Large intestine (tissue), 3 donors: ENCODE measurements at regions not wholly inside any gene's neighbourhood (a gene's known extent, or its start where the extent isn't known, plus 50 kb on each side); places are given as distances from the start of the nearest gene placed in this dataset.

Experiments
- DNase-seq, 2 donors: peaks; one replicate each; pipeline versions ENCODE4 v3.0.0 to v3.0.0-alpha.2; 2013
- H3K27ac ChIP-seq: one replicate; pipeline ENCODE4 v1.5.1; 2013; ENCODE audit warnings: low read length
- H3K27me3 ChIP-seq: 2 replicates; pipeline ENCODE4 v1.6.1; 2013; ENCODE audit warnings: low read length; ENCODE audit not compliant: control insufficient read depth, insufficient read depth
- H3K36me3 ChIP-seq: 2 replicates; pipeline ENCODE4 v1.6.1; 2013; ENCODE audit warnings: low read length; ENCODE audit not compliant: control insufficient read depth, insufficient read depth
- H3K4me1 ChIP-seq: one replicate; pipeline ENCODE4 v1.6.1; 2013; ENCODE audit warnings: low read length; ENCODE audit not compliant: control insufficient read depth, insufficient read depth
- H3K4me3 ChIP-seq: one replicate; pipeline ENCODE4 v1.5.1; 2013; ENCODE audit warnings: low read length
- H3K9me3 ChIP-seq: one replicate; pipeline ENCODE4 v1.6.1; 2013; ENCODE audit warnings: mild to moderate bottlenecking, low read depth, low read length, moderate library complexity; ENCODE audit not compliant: control insufficient read depth
- WGBS: methylation state at CpG from one replicate; pipeline ENCODE4 v1.1.5; 2013; ENCODE audit warnings: low lambda C conversion rate; ENCODE audit not compliant: insufficient coverage; 5-methylcytosine and 5-hydroxymethylcytosine counted together

GRCh38 chr11:27861706-27862430, 161.6 kb upstream of the BDNF start:
- H3K27ac ChIP-seq, result no peak overlapping the region
- peaks cover 7% of the 10 kb centered on the region for H3K27me3 ChIP-seq
- no peaks in the 10 kb centered on the region for H3K36me3 ChIP-seq
- no peaks in the 10 kb centered on the region for H3K9me3 ChIP-seq
- no CpG with 5 or more reads among the region's 4 CpGs for WGBS
- no peaks in the 10 kb centered on the region for H3K4me1 ChIP-seq
- H3K4me3 ChIP-seq, result no peak overlapping the region
- DNase-seq, result no peak

- Histone ChIP-seq H3K4me1 (no peaks in the 10 kb centered on the region), H3K36me3 (no peaks in the 10 kb centered on the region), H3K27me3 (peaks cover 7% of the 10 kb centered on the region), H3K4me3 (no peak overlapping the region), H3K9me3 (no peaks in the 10 kb centered on the region), H3K27ac (no peak overlapping the region)
- WGBS, result 67% methylated on average over 1 of the region's 2 CpGs
- DNase-seq, result no peak
Observed at GRCh38 chr11:27860811-27861210, 160.6 kb upstream of the BDNF start.

GRCh38 chr11:27858866-27859265, 158.6 kb upstream of the BDNF start:
- Histone ChIP-seq H3K4me1 (no peaks in the 10 kb centered on the region), H3K4me3 (no peak overlapping the region), H3K27me3 (peaks cover 2% of the 10 kb centered on the region), H3K9me3 (no peaks in the 10 kb centered on the region), H3K36me3 (no peaks in the 10 kb centered on the region), H3K27ac (no peak overlapping the region)
- DNase-seq, result no peak
- WGBS, result 100% methylated on average over 1 of the region's 3 CpGs

- no peaks in the 10 kb centered on the region for H3K4me1 ChIP-seq
- no peak overlapping the region for H3K4me3 ChIP-seq
- no peak for DNase-seq
- H3K36me3 ChIP-seq, result no peaks in the 10 kb centered on the region
- peaks cover 2% of the 10 kb centered on the region for H3K27me3 ChIP-seq
- no peak overlapping the region for H3K27ac ChIP-seq
- H3K9me3 ChIP-seq, result no peaks in the 10 kb centered on the region
- no CpG with 5 or more reads among the region's 4 CpGs for WGBS
Observed at GRCh38 chr11:27857588-27857987, 157.3 kb upstream of the BDNF start.

GRCh38 chr11:27857014-27857413, 156.8 kb upstream of the BDNF start:
- H3K9me3 ChIP-seq, result no peaks in the 10 kb centered on the region
- no peaks in the 10 kb centered on the region for H3K4me1 ChIP-seq
- no peak for DNase-seq
- no CpG with 5 or more reads among the region's 4 CpGs for WGBS
- H3K36me3 ChIP-seq, result no peaks in the 10 kb centered on the region
- no peak overlapping the region for H3K27ac ChIP-seq
- no peak overlapping the region for H3K4me3 ChIP-seq
- no peaks in the 10 kb centered on the region for H3K27me3 ChIP-seq

- Histone ChIP-seq H3K4me3 (no peak overlapping the region), H3K4me1 (no peaks in the 10 kb centered on the region), H3K9me3 (no peaks in the 10 kb centered on the region), H3K27ac (no peak overlapping the region), H3K36me3 (no peaks in the 10 kb centered on the region), H3K27me3 (no peaks in the 10 kb centered on the region)
- DNase-seq, result no peak
Observed at GRCh38 chr11:27848423-27848822, 148.2 kb upstream of the BDNF start.

GRCh38 chr11:27847496-27847895, 147.2 kb upstream of the BDNF start:
- no peaks in the 10 kb centered on the region for H3K9me3 ChIP-seq
- no peak for DNase-seq
- H3K36me3 ChIP-seq, result no peaks in the 10 kb centered on the region
- H3K4me1 ChIP-seq, result no peaks in the 10 kb centered on the region
- H3K27me3 ChIP-seq, result no peaks in the 10 kb centered on the region
- no peak overlapping the region for H3K27ac ChIP-seq
- H3K4me3 ChIP-seq, result no peak overlapping the region

- Histone ChIP-seq H3K27me3 (no peaks in the 10 kb centered on the region), H3K27ac (no peak overlapping the region), H3K4me3 (no peak overlapping the region), H3K4me1 (no peaks in the 10 kb centered on the region), H3K36me3 (no peaks in the 10 kb centered on the region), H3K9me3 (no peaks in the 10 kb centered on the region)
- no peak for DNase-seq
Observed at GRCh38 chr11:27842290-27842689, 142.0 kb upstream of the BDNF start.

GRCh38 chr11:27841023-27841422, 140.8 kb upstream of the BDNF start:
- Histone ChIP-seq H3K9me3 (no peaks in the 10 kb centered on the region), H3K36me3 (no peaks in the 10 kb centered on the region), H3K4me3 (no peak overlapping the region), H3K4me1 (no peaks in the 10 kb centered on the region), H3K27ac (no peak overlapping the region), H3K27me3 (peaks cover 2% of the 10 kb centered on the region)
- DNase-seq, result no peak

GRCh38 chr11:27839226-27839913, 139.1 kb upstream of the BDNF start:
- peaks cover 4% of the 10 kb centered on the region for H3K27me3 ChIP-seq
- WGBS, result no CpG with 5 or more reads among the region's 3 CpGs
- no peak for DNase-seq

GRCh38 chr11:27838674-27839073, 138.4 kb upstream of the BDNF start:
- H3K36me3 ChIP-seq, result no peaks in the 10 kb centered on the region
- H3K27me3 ChIP-seq, result peaks cover 4% of the 10 kb centered on the region
- no peak overlapping the region for H3K27ac ChIP-seq
- no peaks in the 10 kb centered on the region for H3K4me1 ChIP-seq
- no peak for DNase-seq
- H3K4me3 ChIP-seq, result no peak overlapping the region
- H3K9me3 ChIP-seq, result no peaks in the 10 kb centered on the region
- WGBS, result 31% methylated on average over 5 of the region's 6 CpGs

More at GRCh38 chr11:27839226-27839913, 139.1 kb upstream of the BDNF start:
- Histone ChIP-seq H3K4me3 (no peak overlapping the region), H3K9me3 (no peaks in the 10 kb centered on the region), H3K27ac (no peak overlapping the region), H3K4me1 (no peaks in the 10 kb centered on the region), H3K36me3 (no peaks in the 10 kb centered on the region)
